IPS-18c (cell line): ENCODE measurements at regions not wholly inside any gene's neighbourhood (a gene's known extent, or its start where the extent isn't known, plus 50 kb on each side); places are given as distances from the start of the nearest gene placed in this dataset.

Source experiments
- H3K4me3 ChIP-seq: 2 replicates; pipeline ENCODE4 v1.7.0; 2013; ENCODE audit warnings: low read depth, mild to moderate bottlenecking, low read length, moderate library complexity; ENCODE audit not compliant: insufficient read depth
- H3K9me3 ChIP-seq: one replicate; pipeline ENCODE4 v1.6.1; 2013; ENCODE audit warnings: mild to moderate bottlenecking, low read length, moderate library complexity; ENCODE audit not compliant: control insufficient read depth, insufficient read depth

DNA sequence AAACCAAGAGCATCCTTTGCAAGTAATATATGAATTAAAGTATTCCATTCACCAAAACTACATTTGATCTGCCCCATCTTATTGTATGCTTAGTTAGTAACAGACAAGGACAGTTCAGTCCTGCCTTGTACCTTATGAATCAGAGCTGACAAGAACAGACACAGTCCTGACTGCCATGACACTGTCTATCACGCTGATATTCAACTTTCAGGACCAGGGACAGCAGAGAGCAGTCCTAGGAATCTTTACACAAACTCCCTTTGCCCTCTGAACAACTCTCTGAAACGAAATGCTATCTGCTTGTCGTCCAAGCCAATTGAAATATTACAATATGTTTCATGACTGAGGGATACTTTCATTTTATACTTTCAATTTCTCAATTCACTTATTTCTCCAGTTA lies 268.6 kb upstream of the VCX start:
- Histone ChIP-seq H3K4me3 (no peak overlapping the region), H3K9me3 (peaks cover 4% of the 10 kb centered on the region)

DNA sequence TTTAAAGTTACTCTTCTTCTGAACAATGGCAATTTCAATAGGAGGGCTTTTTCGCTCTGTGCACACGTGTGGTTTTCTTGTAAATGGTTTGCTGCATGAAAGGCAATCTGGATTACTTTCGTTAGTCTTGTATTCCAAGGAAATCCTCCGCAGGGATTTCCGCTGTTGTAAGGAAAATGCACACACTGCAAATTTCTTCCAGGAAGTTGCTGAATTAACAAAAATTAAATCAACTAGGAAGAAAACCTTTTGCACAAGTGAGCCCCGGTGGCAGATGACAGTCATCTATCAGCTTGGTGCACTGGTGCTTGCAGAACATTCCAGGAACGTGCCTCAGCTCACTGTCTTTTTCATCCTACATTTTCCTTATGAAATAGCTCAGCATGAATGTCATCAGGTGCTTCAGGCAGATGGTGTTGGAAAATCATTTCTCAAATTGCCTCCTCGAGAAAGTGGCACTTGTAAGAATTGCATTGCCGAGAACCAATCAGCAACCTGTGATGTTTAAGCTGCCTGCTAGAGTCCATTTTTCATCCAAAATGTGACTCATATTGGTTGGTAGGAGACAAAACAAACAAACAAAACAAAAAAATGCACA lies 272.4 kb upstream of the VCX start:
- Histone ChIP-seq H3K4me3 (no peak overlapping the region), H3K9me3 (no peaks in the 10 kb centered on the region)

DNA sequence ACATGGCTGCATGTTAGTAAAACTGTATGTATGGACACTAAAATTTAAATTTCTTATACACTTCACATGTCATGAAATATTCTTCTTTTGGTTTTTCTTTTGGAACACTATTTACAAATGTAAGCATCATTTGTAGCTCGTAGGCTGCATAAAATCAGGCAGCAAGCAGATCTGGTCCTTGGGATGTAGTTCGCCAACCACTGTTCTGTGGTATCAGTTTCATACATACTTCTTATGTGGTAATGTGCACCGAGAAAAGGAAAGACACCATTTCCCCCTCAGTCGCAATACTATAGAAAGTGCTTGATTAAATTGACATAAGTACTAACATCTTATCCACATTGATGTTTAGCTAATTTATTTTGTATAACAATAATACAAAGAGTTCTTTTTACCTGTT lies 274.4 kb upstream of the VCX start:
- no peaks in the 10 kb centered on the region for H3K9me3 ChIP-seq

DNA sequence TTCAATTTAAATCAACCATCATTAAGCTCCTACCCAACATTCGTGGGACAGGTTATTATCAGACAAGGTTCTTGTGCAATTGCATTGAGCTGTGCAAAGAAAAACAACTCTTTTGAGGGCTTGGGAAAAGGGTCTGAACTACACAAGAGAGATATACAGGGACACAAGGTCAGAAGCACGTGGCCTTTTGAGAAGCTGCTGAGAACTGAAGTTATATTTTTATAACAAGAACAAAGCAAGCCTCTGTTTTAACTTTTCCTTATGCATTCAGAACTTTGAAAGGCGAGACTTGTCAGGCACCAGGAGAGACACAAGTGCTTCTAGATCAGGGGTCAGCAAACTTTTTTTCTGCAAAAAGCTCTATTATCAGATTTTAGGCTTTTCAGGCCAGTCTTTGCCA lies 274.8 kb upstream of the VCX start:
- H3K4me3 ChIP-seq, result no peak overlapping the region
- H3K9me3 ChIP-seq, result no peaks in the 10 kb centered on the region

More for the DNA sequence above, 274.4 kb upstream of the VCX start:
- H3K4me3 ChIP-seq, result no peak overlapping the region

DNA sequence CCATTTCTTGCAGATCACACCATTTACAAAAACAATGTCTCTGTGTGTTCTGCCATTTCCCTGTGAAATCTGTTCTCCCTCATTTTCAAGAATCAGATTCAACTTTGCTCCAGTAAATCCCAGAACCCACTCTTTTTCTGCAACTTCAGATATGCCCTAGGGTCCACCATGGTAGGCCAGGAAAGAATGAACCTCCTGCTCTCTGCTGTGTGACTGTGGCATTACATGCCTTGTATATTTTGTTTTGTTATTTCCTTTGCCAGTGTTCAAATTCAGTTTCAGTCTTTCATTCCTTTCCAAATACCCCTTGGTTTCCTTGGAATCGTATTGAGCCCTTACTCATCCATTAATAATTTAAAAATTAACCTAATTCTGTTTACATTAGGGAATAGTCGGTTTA lies 290.2 kb upstream of the VCX start:
- Histone ChIP-seq H3K9me3 (no peaks in the 10 kb centered on the region), H3K4me3 (no peak overlapping the region)

DNA sequence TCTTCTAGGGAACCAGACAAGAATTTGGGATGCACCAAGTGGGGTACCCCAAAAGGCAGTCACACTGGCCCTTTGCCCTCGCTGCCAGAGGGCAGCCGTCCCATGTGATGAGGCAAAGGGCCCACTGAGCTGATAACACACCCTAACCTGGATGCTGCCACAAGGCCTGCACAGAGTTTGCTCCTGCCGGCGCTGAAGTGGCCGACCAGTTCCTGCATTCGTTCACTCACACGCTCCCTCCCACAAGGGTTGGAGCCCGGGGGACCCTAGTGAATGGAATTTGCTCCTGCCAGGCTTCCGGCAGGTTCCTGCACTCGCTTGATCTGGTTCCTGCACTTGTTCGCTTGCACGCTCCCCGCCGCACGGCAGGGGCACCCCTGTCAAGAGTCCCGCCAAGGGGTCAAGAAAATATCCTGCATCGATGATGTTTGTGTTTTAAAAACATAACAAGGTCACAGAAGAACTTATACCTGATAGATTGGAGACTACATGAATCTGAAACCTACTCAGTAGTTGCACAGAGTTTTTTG lies 296.4 kb upstream of the VCX start:
- Histone ChIP-seq H3K9me3 (peaks cover 10% of the 10 kb centered on the region), H3K4me3 (no peak overlapping the region)

DNA sequence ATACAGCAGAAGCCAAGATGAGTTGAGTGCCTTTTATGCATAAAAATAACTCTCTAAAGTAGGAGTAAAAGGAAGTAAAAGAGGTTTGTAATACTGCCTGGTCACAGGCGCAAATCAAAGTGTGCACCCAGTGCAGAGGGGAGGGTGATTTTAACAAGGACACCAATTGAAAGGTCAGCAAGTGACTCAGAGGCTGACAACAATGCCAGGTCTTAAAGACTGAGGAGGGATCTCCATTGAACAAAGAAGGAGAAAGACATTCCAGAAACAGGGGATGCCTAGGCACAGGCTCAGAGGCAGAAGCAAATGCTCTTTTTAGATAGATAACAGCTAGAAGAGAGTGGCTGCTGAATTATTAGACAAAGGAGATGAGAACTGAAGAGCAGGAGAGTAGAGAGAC lies 297.4 kb upstream of the VCX start:
- peaks cover 10% of the 10 kb centered on the region for H3K9me3 ChIP-seq

DNA sequence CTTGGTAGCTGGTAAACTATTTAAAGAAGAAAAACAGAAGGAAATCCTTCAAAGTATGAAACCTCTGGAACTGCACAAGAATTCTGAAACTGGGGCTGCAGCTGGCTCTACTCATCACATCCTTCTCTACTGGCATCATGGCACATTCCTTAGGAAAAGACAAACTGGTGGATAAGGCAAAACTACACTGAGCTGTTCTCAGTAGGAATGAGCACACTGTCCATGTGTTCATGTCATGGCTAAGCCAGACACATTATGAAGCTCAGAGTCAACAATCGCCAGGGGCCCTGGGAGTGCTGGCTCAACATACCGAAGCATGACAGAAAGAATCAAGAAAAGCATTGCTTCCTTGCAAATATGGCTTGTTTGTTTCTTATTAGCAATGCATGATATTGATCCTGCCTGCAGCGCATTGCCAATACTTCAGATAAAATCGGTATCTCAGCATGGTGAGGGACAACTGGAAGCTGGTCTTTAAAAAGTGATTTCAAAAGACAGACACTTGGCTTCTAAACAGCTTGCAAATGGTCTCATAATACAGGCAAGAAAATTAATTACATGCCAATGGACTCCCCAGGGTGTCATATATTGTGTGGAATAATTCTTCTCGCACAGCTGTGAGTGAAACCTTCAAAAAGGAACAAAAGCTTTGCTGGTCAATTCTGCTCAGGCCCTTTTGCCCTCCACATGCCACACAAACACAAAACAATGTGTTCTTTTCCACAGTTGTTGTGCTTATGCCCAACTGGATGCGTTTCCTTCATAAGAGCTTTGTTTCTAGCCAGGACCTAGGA lies 300.2 kb upstream of the VCX start:
- Histone ChIP-seq H3K4me3 (no peak overlapping the region), H3K9me3 (peaks cover 12% of the 10 kb centered on the region)

More for the DNA sequence above, 297.4 kb upstream of the VCX start:
- H3K4me3 ChIP-seq, result no peak overlapping the region

DNA sequence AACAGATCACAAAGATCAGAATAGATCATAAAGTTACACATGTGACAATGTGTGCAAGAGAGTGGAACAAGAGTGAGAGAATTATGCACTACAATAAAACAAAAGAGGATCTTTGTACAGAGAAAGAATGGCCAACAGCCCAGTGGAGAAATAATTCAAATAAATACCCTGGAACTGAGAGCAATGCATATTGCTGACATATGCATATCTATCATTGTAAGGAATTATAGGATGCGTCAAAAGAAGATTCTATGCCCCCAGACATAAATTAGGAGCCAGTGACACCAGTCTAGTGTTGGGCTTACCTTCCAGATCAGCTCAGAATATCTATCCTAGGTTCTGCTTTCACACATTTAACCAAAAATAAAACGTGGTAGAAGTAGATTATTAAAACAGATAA lies 320.1 kb upstream of the VCX start:
- Histone ChIP-seq H3K4me3 (no peak overlapping the region), H3K9me3 (no peaks in the 10 kb centered on the region)

DNA sequence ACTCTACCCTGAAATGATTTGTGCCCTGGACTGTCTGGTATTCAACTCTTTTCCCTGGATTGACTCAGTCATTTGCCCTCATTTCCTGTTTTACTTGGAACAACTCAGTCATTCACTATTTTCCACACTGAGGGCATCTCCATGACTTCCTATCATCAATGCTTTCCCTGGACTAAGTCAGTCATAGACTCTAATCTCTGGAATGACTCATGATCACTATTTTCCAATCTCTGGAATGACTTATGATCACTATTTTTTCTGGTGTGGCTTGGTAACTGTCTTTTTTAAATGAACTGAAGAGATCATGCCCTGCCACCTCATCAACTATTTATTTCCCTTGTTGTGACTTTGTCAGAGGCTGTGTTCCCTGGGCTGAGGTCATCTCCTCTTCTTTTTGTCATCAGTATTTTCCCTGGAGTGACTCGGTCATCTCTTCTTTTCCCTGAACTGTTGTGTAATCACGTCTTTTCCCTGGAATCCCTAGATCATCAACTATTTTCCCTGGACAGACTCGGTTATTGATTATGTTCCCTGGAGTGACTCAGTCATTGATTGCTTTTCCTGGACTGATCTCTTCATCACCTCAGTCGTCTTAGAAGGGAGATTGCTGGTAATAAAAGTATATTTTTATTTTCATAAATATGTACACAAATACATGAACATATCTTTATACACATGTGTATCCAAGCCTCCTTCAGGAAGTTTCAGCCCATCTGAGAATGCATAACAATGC lies 327.1 kb upstream of the VCX start:
- Histone ChIP-seq H3K9me3 (no peaks in the 10 kb centered on the region), H3K4me3 (no peak overlapping the region)

DNA sequence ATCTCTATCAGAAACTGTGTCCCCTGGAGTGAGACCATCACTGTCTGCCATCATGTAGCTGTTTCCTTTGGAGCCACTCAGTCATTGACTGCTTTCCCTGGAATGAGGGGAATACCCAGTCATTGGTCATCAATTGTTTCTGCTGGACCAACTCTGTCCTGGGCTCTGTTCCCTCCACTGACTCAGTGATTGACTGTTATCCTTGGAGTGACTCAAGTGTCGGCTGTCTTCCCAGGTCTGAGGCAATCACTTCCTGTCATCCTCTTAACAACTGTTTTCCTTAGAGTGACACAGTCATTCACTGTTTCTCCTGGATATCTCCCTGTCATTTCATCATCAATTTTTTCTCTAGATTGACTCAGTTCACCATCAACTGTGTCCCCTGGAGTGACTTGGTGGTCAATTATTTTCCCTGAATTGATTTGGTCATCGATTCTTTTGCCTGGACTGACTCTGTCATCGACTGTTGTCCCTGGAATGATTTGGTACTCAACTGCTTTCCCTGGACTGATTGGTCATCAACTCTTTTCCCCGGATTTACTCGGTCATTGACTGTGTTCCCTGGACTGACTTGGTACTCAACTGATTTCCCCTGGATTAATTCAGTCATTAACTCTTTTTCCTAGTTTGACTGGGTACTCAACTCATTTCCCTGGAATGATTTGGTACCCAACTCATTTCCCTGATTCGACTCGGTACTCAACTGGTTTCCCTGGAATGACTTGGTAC lies 327.9 kb upstream of the VCX start:
- no peaks in the 10 kb centered on the region for H3K9me3 ChIP-seq
- no peak overlapping the region for H3K4me3 ChIP-seq

DNA sequence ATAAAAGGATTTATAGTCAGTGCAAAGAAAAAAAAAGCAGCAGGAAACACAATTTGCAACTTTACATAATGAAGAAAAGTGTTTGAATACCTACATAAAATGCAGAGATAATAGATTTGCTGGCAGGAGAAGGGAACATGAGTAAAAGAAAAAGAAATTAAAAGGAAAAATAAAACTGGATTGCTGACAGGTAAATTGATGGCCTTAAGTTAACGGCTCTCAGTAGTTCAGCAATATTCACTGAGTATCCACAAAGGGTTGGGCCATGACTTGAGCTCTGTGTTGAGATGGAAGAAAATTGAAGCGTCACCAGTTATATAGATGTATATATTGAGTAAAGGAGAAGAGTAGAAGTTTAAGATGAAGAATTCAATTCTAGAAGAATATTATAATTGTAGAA lies 330.1 kb upstream of the VCX start:
- Histone ChIP-seq H3K4me3 (no peak overlapping the region), H3K9me3 (peaks cover 2% of the 10 kb centered on the region)

DNA sequence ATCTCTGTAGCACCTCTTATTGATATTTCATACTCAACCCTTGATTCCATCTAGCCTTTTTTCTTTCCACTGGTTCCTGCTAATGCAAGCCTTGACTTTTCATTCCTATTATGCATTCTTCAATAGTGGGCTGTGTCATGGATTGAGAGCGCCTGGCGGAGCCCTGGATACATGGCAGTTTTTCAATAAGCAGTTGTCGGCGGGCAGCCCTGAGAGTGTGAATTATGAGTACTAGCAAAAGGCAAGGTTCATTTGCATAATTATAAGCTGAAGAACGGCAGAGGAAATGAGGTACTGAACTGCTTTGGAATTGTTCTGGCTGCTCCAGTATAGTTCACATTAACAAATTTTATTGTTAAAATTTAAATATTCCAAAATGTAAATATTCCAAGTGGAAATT lies 339.7 kb upstream of the VCX start:
- Histone ChIP-seq H3K4me3 (no peak overlapping the region), H3K9me3 (peaks cover 4% of the 10 kb centered on the region)

DNA sequence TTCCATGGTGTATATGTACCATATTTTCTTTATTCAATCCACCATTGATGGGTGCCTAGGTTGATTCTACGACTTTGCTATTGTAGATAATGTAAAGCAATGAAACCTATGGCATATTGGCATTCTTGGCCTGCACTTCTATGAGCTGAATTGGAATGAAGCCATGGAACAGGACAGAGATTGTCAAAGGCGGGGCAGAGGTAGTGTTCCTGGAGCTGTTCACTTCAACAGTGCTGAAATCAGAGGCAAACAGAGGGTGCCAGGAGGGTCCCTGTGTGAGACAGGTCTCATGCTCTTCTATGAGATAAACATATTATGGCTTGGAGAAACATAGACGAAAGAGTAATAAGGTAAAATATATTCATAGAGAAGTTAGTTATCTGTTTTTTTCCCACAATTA lies 342.6 kb upstream of the VCX start:
- no peak overlapping the region for H3K4me3 ChIP-seq
- H3K9me3 ChIP-seq, result peaks cover 6% of the 10 kb centered on the region

DNA sequence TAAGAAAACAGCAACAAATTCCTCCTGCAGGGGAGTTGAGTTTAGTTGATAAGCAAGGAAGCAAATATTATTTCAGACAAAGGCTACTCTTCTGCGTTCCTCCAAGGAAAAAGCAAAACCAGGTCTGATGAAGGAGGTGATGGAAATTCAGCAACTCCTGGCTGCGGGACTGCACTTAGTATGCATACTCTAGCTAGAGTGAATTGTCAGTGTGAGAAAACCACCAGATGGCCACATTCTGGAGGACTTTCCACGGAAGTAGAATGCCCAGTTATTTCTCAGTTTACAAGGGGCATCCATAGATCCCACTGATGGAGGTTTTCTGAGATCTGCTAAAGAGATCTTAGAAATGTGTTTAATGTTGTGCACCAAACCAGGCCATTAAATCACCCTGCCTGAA lies 338.6 kb upstream of the PUDP start:
- Histone ChIP-seq H3K9me3 (peaks cover 4% of the 10 kb centered on the region), H3K4me3 (no peak overlapping the region)

DNA sequence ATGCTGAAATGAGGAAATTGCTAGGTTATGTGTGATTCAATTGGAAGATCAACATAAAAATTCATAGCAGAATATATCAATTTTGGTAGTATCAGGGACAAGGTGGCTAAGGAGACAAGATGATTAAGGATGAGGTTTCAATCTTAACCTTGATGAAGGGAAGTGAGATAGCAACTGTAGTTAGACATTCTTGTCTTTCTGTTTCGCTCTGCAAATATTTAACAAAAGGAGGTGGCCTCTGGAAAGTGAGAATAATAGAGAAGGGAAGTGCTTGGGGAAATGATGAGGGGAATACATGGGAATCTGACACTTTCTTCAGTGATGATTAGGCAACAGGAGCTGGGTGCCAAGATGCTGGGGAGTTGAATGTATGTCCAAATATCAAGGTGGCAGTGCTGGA lies 337.1 kb upstream of the PUDP start:
- Histone ChIP-seq H3K4me3 (no peak overlapping the region), H3K9me3 (no peaks in the 10 kb centered on the region)

DNA sequence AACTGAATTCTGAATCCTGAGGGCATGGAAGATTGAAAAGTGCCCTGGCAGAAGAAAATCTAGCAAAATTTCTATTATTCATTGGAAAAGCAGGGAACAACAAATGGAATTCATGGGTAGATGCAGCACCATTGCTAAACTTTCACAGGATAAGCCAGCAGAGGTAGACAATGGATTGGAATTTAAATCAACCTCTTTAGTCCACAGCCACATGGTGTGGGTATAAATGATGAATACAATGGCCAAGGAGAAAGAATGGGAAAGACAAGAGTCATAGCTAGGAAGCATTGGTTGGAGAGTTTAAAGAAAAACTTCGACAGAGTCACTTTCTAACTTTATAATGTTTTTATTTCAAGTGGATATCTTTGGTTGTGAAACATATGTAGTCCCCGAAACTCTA lies 332.8 kb upstream of the PUDP start:
- Histone ChIP-seq H3K4me3 (no peak overlapping the region), H3K9me3 (peaks cover 6% of the 10 kb centered on the region)
